ENCODE measurements at regions not wholly inside any gene's neighbourhood (a gene's known extent, or its start where the extent isn't known, plus 50 kb on each side); places are given as distances from the start of the nearest gene placed in this dataset.

DNA sequence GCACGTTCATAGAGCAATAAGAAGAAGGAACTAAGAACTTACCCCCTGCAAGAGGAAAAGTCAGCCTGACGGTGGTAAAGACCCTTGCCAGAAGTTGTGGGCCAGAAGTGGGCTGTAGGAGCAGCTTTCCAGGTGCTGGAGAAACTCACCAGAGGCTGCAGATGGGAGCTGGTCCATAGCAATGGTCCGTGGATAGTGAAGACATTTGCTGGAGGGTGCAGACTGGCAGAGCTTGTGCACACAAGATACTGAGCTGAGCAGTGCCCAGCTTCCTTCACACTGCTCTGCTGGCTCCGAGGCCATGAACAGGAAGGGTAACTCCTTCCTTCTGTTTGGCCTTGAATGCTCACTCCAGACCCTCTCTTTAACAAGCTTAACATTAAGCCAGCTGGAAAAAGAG lies 149.8 kb upstream of the BNIP2 start:
- H3K4me3 Mint-ChIP-seq, result no peak overlapping the region
- H3K9me3 Mint-ChIP-seq, result no peaks in the 10 kb centered on the region
- ChIA-PET POLR2A (interaction anchor here (1.2 to 1.3 kb wide), 2 partner anchors 10 to 150 kb away, joined by 3 to 4 read pairs; partner anchors contain the start of gene BNIP2), CTCF (interaction anchor here (1.1 kb wide), 1 partner anchor 87 kb away, joined by 3 read pairs; no protein-coding TSS in a partner anchor)
- no peak for DNase-seq
- H3K4me1 Mint-ChIP-seq, result peaks cover 36% of the 10 kb centered on the region
- H3K36me3 Mint-ChIP-seq (ENCODE audit: low read depth), result no peaks in the 10 kb centered on the region
- no peak overlapping the region for H3K27ac Mint-ChIP-seq
- H3K27me3 Mint-ChIP-seq, result peaks cover 8% of the 10 kb centered on the region

DNA sequence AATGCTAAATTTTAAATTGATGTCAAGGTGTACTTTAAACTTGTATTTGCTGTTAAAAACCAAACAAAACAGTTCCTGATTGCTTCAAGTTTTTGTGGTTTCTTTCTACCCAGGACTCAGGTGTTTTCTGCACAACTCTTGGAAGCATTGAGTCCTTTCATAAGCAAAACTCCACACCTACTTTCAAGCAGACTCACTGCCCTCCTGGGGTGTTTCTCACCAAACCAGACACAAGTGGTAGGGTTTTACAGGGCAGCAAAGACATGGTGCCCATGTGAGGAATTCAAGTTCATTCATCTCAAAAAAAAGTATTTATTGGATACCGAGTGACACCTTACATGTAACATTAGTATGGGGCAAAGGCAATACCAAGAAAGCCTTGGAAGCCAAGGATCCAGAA lies 146.7 kb upstream of the BNIP2 start:
- Mint-ChIP-seq H3K9me3 (no peaks in the 10 kb centered on the region), H3K4me3 (no peak overlapping the region), H3K4me1 (peaks cover 33% of the 10 kb centered on the region), H3K27ac (no peak overlapping the region), H3K27me3 (peaks cover 6% of the 10 kb centered on the region), H3K36me3 (ENCODE audit: low read depth) (no peaks in the 10 kb centered on the region)
- ChIA-PET CTCF (interaction anchor here (1.1 to 1.2 kb wide), 2 partner anchors 12 to 155 kb away, joined by 3 to 4 read pairs; no protein-coding TSS in a partner anchor), POLR2A (no interaction called here)
- DNase-seq, result no peak

DNA sequence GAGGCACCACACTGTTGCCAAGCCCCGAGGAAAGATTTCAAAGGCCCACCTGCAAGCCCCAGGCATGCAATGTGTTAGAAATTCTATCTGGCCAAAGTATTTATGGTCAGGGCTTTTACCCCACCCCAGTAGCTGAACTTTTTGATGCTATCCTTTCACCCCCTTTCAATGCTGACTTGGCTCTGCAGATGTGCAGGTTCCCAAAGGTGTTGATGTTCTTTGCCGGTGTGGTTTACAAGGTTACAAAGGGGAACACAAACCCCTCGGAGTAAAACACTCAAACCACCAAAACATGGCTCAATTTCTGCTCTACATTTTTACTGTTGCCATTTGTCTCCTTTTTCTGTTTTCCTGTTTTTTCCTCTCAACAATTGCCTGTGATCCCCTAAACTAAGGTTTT lies 145.4 kb upstream of the BNIP2 start:
- Mint-ChIP-seq H3K27me3 (peaks cover 8% of the 10 kb centered on the region), H3K4me3 (no peak overlapping the region), H3K4me1 (peaks cover 33% of the 10 kb centered on the region), H3K9me3 (no peaks in the 10 kb centered on the region), H3K36me3 (ENCODE audit: low read depth) (no peaks in the 10 kb centered on the region), H3K27ac (no peak overlapping the region)
- no peak for DNase-seq
- POLR2A ChIA-PET, result no interaction called here
- CTCF ChIA-PET, result interaction anchor here (0.9 kb wide), 1 partner anchor 83 kb away, joined by 3 read pairs; no protein-coding TSS in a partner anchor

- Mint-ChIP-seq H3K27ac (no peak overlapping the region), H3K4me3 (no peak overlapping the region), H3K27me3 (peaks cover 8% of the 10 kb centered on the region), H3K36me3 (ENCODE audit: low read depth) (no peaks in the 10 kb centered on the region), H3K9me3 (no peaks in the 10 kb centered on the region), H3K4me1 (peaks cover 25% of the 10 kb centered on the region)
- no peak for DNase-seq
- ChIA-PET POLR2A (no interaction called here), CTCF (no interaction called here)
These were observed 144.2 kb upstream of the BNIP2 start for GRCh38 chr15:59833366-59833765.

DNA sequence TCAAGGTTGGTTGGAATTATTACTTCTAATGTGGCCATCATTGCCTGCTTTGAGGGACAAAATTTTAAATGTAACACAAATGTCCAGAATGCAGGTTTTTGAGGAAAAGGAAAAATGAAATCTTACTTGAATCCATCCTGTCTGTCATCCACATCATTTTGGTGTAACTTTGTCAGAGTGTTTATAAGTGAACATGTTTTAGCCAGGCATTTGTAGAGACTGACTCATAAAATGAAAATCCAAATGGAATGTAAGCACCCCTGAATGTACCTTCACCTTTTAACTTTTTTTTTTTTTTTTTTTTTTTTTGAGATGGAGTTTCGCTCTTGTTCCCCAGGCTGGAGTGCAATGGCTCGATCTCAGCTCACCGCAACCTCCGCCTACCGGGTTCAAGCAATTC lies 141.8 kb upstream of the BNIP2 start:
- ChIA-PET CTCF (interaction anchor here (0.8 kb wide), 1 partner anchor 394 kb away, joined by 3 read pairs; no protein-coding TSS in a partner anchor), POLR2A (no interaction called here)
- H3K4me3 Mint-ChIP-seq, result no peak overlapping the region
- H3K9me3 Mint-ChIP-seq, result no peaks in the 10 kb centered on the region
- H3K4me1 Mint-ChIP-seq, result peaks cover 9% of the 10 kb centered on the region
- DNase-seq, result no peak
- peaks cover 10% of the 10 kb centered on the region for H3K27me3 Mint-ChIP-seq
- H3K36me3 Mint-ChIP-seq (ENCODE audit: low read depth), result no peaks in the 10 kb centered on the region
- H3K27ac Mint-ChIP-seq, result no peak overlapping the region

DNA sequence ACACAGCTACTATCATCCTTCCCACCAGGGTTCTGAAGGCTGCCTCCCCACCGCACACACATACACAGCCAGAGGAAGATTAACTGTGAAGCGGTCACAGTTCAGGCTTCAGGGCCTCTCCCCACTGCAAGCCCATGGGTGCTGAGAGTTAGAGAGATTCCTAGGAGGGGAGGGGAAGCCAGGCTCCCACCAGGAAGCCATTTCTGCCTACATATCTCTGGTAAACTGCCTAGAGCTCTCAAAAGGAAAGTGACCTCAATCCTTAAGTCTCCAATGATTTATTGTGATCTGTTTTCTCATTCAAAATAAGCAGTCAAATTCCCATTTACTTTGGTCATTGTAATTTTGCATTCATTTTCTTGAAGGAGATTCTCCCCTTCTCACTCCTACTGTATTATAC lies 141.0 kb upstream of the BNIP2 start:
- no peak overlapping the region for H3K4me3 Mint-ChIP-seq
- peaks cover 10% of the 10 kb centered on the region for H3K27me3 Mint-ChIP-seq
- no peaks in the 10 kb centered on the region for H3K36me3 Mint-ChIP-seq (ENCODE audit: low read depth)
- POLR2A ChIA-PET, result no interaction called here
- no peak overlapping the region for H3K27ac Mint-ChIP-seq
- CTCF ChIA-PET, result no interaction called here
- DNase-seq, result no peak
- H3K9me3 Mint-ChIP-seq, result no peaks in the 10 kb centered on the region
- H3K4me1 Mint-ChIP-seq, result peaks cover 3% of the 10 kb centered on the region

DNA sequence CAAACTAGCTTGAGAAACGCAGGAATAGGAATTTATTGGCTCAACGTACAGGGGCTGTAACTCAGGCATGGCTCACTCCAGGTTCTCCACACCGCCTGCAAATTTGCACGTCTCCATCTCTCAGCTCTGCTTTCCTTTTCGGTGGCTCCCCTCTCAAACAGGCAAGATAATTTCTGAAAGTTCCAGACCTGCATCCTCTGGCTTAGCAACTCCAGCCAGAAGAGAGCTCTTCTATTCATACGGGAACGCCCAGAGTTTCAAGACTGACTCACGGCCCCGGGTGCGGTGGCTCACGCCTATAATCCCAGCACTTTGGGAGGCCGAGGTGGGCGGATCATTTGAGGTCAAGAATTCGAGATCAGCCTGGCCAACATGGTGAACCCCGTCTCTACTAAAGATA lies 139.7 kb upstream of the BNIP2 start:
- POLR2A ChIA-PET, result interaction anchor here (1.3 kb wide), 1 partner anchor 10 kb away, joined by 4 read pairs; no protein-coding TSS in a partner anchor
- H3K4me1 Mint-ChIP-seq, result no peaks in the 10 kb centered on the region
- no peaks in the 10 kb centered on the region for H3K36me3 Mint-ChIP-seq (ENCODE audit: low read depth)
- peaks cover 6% of the 10 kb centered on the region for H3K27me3 Mint-ChIP-seq
- H3K27ac Mint-ChIP-seq, result no peak overlapping the region
- CTCF ChIA-PET, result interaction anchor here (1.0 kb wide), 1 partner anchor 498 kb away, joined by 3 read pairs; no protein-coding TSS in a partner anchor
- H3K9me3 Mint-ChIP-seq, result no peaks in the 10 kb centered on the region
- H3K4me3 Mint-ChIP-seq, result no peak overlapping the region
- no peak for DNase-seq

GRCh38 chr15:59828263-59828662 lies 139.1 kb upstream of the BNIP2 start:
- ChIA-PET POLR2A (interaction anchor here (1.3 kb wide), 1 partner anchor 11 kb away, joined by 4 read pairs; no protein-coding TSS in a partner anchor), CTCF (interaction anchor here (1.0 kb wide), 1 partner anchor 498 kb away, joined by 3 read pairs; no protein-coding TSS in a partner anchor)
- H3K27ac Mint-ChIP-seq, result no peak overlapping the region
- no peaks in the 10 kb centered on the region for H3K9me3 Mint-ChIP-seq
- H3K4me1 Mint-ChIP-seq, result no peaks in the 10 kb centered on the region
- peaks cover 10% of the 10 kb centered on the region for H3K27me3 Mint-ChIP-seq
- H3K36me3 Mint-ChIP-seq (ENCODE audit: low read depth), result no peaks in the 10 kb centered on the region
- no peak overlapping the region for H3K4me3 Mint-ChIP-seq
- DNase-seq, result no peak

GRCh38 chr15:59825901-59826300 lies 136.8 kb upstream of the BNIP2 start:
- CTCF ChIA-PET, result no interaction called here
- no peak for DNase-seq
- POLR2A ChIA-PET, result no interaction called here
- Mint-ChIP-seq H3K4me1 (no peaks in the 10 kb centered on the region), H3K9me3 (no peaks in the 10 kb centered on the region), H3K27ac (no peak overlapping the region), H3K4me3 (no peak overlapping the region), H3K27me3 (peaks cover 16% of the 10 kb centered on the region), H3K36me3 (ENCODE audit: low read depth) (no peaks in the 10 kb centered on the region)

DNA sequence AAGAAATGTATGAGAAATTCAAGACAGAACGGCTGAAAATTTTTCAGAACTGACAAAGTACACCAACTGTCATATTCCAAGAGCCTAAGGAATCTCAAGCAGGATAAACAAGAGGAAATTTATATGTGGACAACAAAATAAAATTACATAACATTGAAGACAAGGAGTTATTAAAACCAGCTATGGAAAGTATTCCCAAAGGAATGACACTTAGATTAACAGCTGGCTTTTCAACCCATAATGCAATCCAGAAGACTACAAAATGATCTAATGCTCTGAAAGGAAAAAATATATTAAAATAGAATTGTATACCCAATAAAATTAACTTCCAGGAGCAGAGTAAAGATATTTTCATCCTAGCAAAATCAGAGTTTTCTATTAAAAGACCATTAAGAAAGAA lies 132.2 kb upstream of the BNIP2 start:
- H3K4me3 Mint-ChIP-seq, result no peak overlapping the region
- no peaks in the 10 kb centered on the region for H3K36me3 Mint-ChIP-seq (ENCODE audit: low read depth)
- POLR2A ChIA-PET, result no interaction called here
- DNase-seq, result no peak
- CTCF ChIA-PET, result no interaction called here
- no peaks in the 10 kb centered on the region for H3K9me3 Mint-ChIP-seq
- H3K27ac Mint-ChIP-seq, result no peak overlapping the region
- peaks cover 30% of the 10 kb centered on the region for H3K27me3 Mint-ChIP-seq
- peaks cover 4% of the 10 kb centered on the region for H3K4me1 Mint-ChIP-seq

GRCh38 chr15:59819092-59819491 lies 130.0 kb upstream of the BNIP2 start:
- Mint-ChIP-seq H3K4me3 (no peak overlapping the region), H3K9me3 (no peaks in the 10 kb centered on the region), H3K27me3 (peaks cover 29% of the 10 kb centered on the region), H3K27ac (no peak overlapping the region), H3K4me1 (peaks cover 15% of the 10 kb centered on the region), H3K36me3 (ENCODE audit: low read depth) (no peaks in the 10 kb centered on the region)
- ChIA-PET POLR2A (no interaction called here), CTCF (interaction anchor here (2.1 kb wide), 1 partner anchor 15 kb away, joined by 4 read pairs; no protein-coding TSS in a partner anchor)
- no peak for DNase-seq

GRCh38 chr15:59818336-59818735 lies 129.2 kb upstream of the BNIP2 start:
- CTCF ChIA-PET, result interaction anchor here (1.5 to 2.1 kb wide), 2 partner anchors 15 to 509 kb away, joined by 3 to 4 read pairs; no protein-coding TSS in a partner anchor
- POLR2A ChIA-PET, result interaction anchor here (1.0 kb wide), 1 partner anchor 14 kb away, joined by 3 read pairs; no protein-coding TSS in a partner anchor
- no peak for DNase-seq
- H3K36me3 Mint-ChIP-seq (ENCODE audit: low read depth), result no peaks in the 10 kb centered on the region
- no peaks in the 10 kb centered on the region for H3K9me3 Mint-ChIP-seq
- no peak overlapping the region for H3K4me3 Mint-ChIP-seq
- peaks cover 26% of the 10 kb centered on the region for H3K27me3 Mint-ChIP-seq
- H3K27ac Mint-ChIP-seq, result no peak overlapping the region
- H3K4me1 Mint-ChIP-seq, result peaks cover 18% of the 10 kb centered on the region

GRCh38 chr15:59817834-59818233 lies 128.7 kb upstream of the BNIP2 start:
- CTCF ChIA-PET, result interaction anchor here (1.5 to 2.1 kb wide), 2 partner anchors 14 to 509 kb away, joined by 3 to 4 read pairs; no protein-coding TSS in a partner anchor

GRCh38 chr15:59817053-59817452 lies 127.9 kb upstream of the BNIP2 start:
- H3K4me1 Mint-ChIP-seq, result peaks cover 18% of the 10 kb centered on the region
- CTCF ChIA-PET, result interaction anchor here (1.5 kb wide), 1 partner anchor 510 kb away, joined by 3 read pairs; no protein-coding TSS in a partner anchor
- H3K27ac Mint-ChIP-seq, result no peak overlapping the region
- peaks cover 24% of the 10 kb centered on the region for H3K27me3 Mint-ChIP-seq
- no peaks in the 10 kb centered on the region for H3K36me3 Mint-ChIP-seq (ENCODE audit: low read depth)
- POLR2A ChIA-PET, result no interaction called here
- H3K4me3 Mint-ChIP-seq, result no peak overlapping the region
- no peak for DNase-seq
- H3K9me3 Mint-ChIP-seq, result no peaks in the 10 kb centered on the region

More at GRCh38 chr15:59817834-59818233, 128.7 kb upstream of the BNIP2 start:
- peaks cover 18% of the 10 kb centered on the region for H3K4me1 Mint-ChIP-seq
- no peak for DNase-seq
- peaks cover 25% of the 10 kb centered on the region for H3K27me3 Mint-ChIP-seq
- POLR2A ChIA-PET, result interaction anchor here (1.0 kb wide), 1 partner anchor 14 kb away, joined by 3 read pairs; no protein-coding TSS in a partner anchor
- no peaks in the 10 kb centered on the region for H3K36me3 Mint-ChIP-seq (ENCODE audit: low read depth)
- no peak overlapping the region for H3K4me3 Mint-ChIP-seq
- no peaks in the 10 kb centered on the region for H3K9me3 Mint-ChIP-seq
- no peak overlapping the region for H3K27ac Mint-ChIP-seq
